Ectodermal cell (in vitro differentiated cells): ENCODE measurements at regions not wholly inside any gene's neighbourhood (a gene's known extent, or its start where the extent isn't known, plus 50 kb on each side); places are given as distances from the start of the nearest gene placed in this dataset.
"Not testable (repeated sequence)": the region's sequence is repeated elsewhere in the genome, so short reads cannot be mapped to it uniquely, and the experiment has no call there.

ENCODE experiments used
- H3K27ac ChIP-seq: 2 replicates; pipeline ENCODE4 v1.7.0; 2013; ENCODE audit warnings: mild to moderate bottlenecking, low read depth, low read length; ENCODE audit not compliant: insufficient read depth, poor library complexity, severe bottlenecking
- H3K27me3 ChIP-seq: 2 replicates; pipeline ENCODE4 v1.7.0; 2013; ENCODE audit warnings: mild to moderate bottlenecking, low read length; ENCODE audit not compliant: insufficient read depth, control insufficient read depth, poor library complexity, severe bottlenecking
- H3K36me3 ChIP-seq: one replicate; pipeline ENCODE4 v1.7.0; 2013; ENCODE audit warnings: low read length; ENCODE audit not compliant: control insufficient read depth, insufficient read depth
- H3K4me1 ChIP-seq: one replicate; pipeline ENCODE4 v1.7.0; 2013; ENCODE audit warnings: low read length; ENCODE audit not compliant: control insufficient read depth, insufficient read depth
- H3K4me3 ChIP-seq: 2 replicates; pipeline ENCODE4 v1.7.0; 2013; ENCODE audit warnings: low read depth, low read length, control low read depth; ENCODE audit not compliant: insufficient read depth
- H3K9me3 ChIP-seq: 2 replicates; pipeline ENCODE4 v1.7.0; 2013; ENCODE audit warnings: mild to moderate bottlenecking, low read length, moderate library complexity; ENCODE audit not compliant: control insufficient read depth
- WGBS, 2 experiments: methylation state at CpG; one replicate each; pipeline ENCODE4 v1.1.7; 2013; ENCODE audit warnings: missing lambda C conversion rate in 2 of 2; 5-methylcytosine and 5-hydroxymethylcytosine counted together

DNA sequence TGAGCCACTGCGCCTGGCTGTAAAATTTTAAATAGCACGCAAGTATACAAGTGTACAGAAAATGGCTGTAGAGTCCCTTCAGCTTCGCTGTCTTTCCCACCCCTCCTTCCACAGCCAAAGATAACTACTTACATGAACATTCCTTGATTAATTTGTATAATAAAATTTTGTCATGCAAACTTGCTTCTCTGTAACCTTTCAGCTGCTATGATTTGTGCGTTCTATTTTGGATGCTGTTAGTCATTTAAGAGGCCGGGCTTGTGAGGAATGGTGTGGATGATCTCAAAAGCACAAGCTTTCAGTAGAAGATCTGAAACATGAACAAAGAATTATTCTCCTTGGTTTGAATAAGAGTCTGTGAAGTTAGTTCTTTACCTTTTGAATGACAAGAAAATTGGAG, 115.0 kb upstream of the TLE1 start:
- Histone ChIP-seq H3K4me1 (no peaks in the 10 kb centered on the region), H3K27me3 (no peaks in the 10 kb centered on the region), H3K9me3 (no peaks in the 10 kb centered on the region), H3K36me3 (no peaks in the 10 kb centered on the region), H3K4me3 (no peak overlapping the region), H3K27ac (no peak overlapping the region)
- WGBS, 2 experiments, result 97% methylated on average over 5 of the region's 5 CpGs

- 94 to 96% methylated on average over 3 of the region's 3 CpGs for WGBS, 2 experiments
- peaks cover 11% of the 10 kb centered on the region for H3K4me1 ChIP-seq
- not testable (repeated sequence) for H3K27me3 ChIP-seq, H3K36me3 ChIP-seq, H3K4me3 ChIP-seq, H3K27ac ChIP-seq, H3K9me3 ChIP-seq
Observed at GRCh38 chr9:81811688-81812087, 116.5 kb upstream of the SPATA31D4 start.

- no peak overlapping the region for H3K4me3 ChIP-seq
- H3K27ac ChIP-seq, result no peak overlapping the region
- no peaks in the 10 kb centered on the region for H3K36me3 ChIP-seq
- H3K9me3 ChIP-seq, result no peaks in the 10 kb centered on the region
- no peaks in the 10 kb centered on the region for H3K27me3 ChIP-seq
- H3K4me1 ChIP-seq, result peaks cover 24% of the 10 kb centered on the region
Observed at GRCh38 chr9:81814401-81814793, 113.8 kb upstream of the SPATA31D4 start.

- Histone ChIP-seq H3K27me3 (no peaks in the 10 kb centered on the region), H3K36me3 (no peaks in the 10 kb centered on the region), H3K9me3 (no peaks in the 10 kb centered on the region), H3K4me1 (peaks cover 28% of the 10 kb centered on the region), H3K27ac (no peak overlapping the region), H3K4me3 (no peak overlapping the region)
- WGBS, 2 experiments, result 46 to 47% methylated on average over 2 to 3 of the region's 3 CpGs
Observed at GRCh38 chr9:81814794-81815464, 113.3 kb upstream of the SPATA31D4 start.

- Histone ChIP-seq H3K4me1 (peaks cover 37% of the 10 kb centered on the region), H3K4me3 (no peak overlapping the region), H3K36me3 (no peaks in the 10 kb centered on the region), H3K9me3 (no peaks in the 10 kb centered on the region), H3K27me3 (no peaks in the 10 kb centered on the region), H3K27ac (no peak overlapping the region)
- WGBS, 2 experiments, result 89 to 90% methylated on average over 3 of the region's 3 CpGs
Observed at GRCh38 chr9:81815781-81816180, 112.4 kb upstream of the SPATA31D4 start.

DNA sequence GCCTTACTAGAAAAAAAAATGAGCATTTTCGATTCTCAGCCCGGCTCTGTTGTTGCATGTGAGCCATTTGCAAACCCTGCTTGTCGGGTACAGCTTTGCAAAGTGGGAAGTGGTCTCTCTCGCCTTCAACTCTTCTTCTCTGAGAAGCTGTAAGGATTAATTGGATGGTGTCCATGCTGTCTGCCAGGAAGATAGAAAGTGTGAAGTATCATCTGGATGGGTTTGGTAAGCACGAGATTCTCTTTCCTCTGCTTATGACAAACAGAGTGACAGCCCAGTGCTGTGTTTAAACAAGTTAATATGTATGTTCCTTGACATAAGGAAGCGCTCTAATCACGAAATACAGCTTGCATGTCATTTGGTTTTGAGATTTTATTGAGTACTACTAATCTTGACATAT, 109.1 kb upstream of the SPATA31D4 start:
- H3K36me3 ChIP-seq, result no peaks in the 10 kb centered on the region
- WGBS, 2 experiments, result 89 to 90% methylated on average over 7 of the region's 7 CpGs
- no peak overlapping the region for H3K4me3 ChIP-seq
- peaks cover 49% of the 10 kb centered on the region for H3K4me1 ChIP-seq
- H3K27ac ChIP-seq, result no peak overlapping the region
- no peaks in the 10 kb centered on the region for H3K9me3 ChIP-seq
- no peaks in the 10 kb centered on the region for H3K27me3 ChIP-seq

- Histone ChIP-seq H3K4me3 (no peak overlapping the region), H3K27ac (peak overlapping the region; percentile 80), H3K36me3 (no peaks in the 10 kb centered on the region), H3K4me1 (peaks cover 42% of the 10 kb centered on the region), H3K27me3 (no peaks in the 10 kb centered on the region), H3K9me3 (no peaks in the 10 kb centered on the region)
- 20 to 25% methylated on average over 7 to 8 of the region's 8 CpGs for WGBS, 2 experiments
Observed at GRCh38 chr9:81819859-81820546, 108.2 kb upstream of the SPATA31D4 start.

GRCh38 chr9:81822301-81822865, 105.8 kb upstream of the SPATA31D4 start:
- 58 to 77% methylated on average over 6 of the region's 7 CpGs for WGBS, 2 experiments
- H3K4me1 ChIP-seq, result peaks cover 48% of the 10 kb centered on the region
- H3K27ac ChIP-seq, result no peak overlapping the region
- H3K9me3 ChIP-seq, result no peaks in the 10 kb centered on the region
- no peaks in the 10 kb centered on the region for H3K36me3 ChIP-seq
- no peak overlapping the region for H3K4me3 ChIP-seq
- H3K27me3 ChIP-seq, result no peaks in the 10 kb centered on the region

DNA sequence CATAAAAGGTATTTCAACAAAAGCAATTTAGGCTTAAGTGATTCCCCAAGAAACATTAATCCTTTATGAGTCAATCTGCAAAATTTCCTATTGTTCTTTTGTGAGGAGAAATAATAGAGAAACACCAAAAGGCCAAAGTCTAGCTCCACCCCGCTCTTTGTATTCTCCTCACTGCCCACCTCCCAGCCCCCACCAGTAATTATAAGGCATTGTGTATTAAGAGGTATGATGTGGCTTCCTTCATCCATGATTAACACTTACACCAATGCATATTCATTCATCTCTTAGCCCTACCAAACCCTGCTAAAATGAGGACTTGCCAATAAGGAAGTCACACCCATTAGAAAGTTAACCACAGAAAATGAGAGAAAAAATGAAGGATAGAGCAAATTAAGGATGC, 105.3 kb upstream of the SPATA31D4 start:
- peaks cover 48% of the 10 kb centered on the region for H3K4me1 ChIP-seq
- no peaks in the 10 kb centered on the region for H3K27me3 ChIP-seq
- H3K4me3 ChIP-seq, result no peak overlapping the region
- WGBS, 2 experiments, result no CpG with 5 or more reads among the region's 1 CpG
- no peak overlapping the region for H3K27ac ChIP-seq
- no peaks in the 10 kb centered on the region for H3K36me3 ChIP-seq
- H3K9me3 ChIP-seq, result no peaks in the 10 kb centered on the region

DNA sequence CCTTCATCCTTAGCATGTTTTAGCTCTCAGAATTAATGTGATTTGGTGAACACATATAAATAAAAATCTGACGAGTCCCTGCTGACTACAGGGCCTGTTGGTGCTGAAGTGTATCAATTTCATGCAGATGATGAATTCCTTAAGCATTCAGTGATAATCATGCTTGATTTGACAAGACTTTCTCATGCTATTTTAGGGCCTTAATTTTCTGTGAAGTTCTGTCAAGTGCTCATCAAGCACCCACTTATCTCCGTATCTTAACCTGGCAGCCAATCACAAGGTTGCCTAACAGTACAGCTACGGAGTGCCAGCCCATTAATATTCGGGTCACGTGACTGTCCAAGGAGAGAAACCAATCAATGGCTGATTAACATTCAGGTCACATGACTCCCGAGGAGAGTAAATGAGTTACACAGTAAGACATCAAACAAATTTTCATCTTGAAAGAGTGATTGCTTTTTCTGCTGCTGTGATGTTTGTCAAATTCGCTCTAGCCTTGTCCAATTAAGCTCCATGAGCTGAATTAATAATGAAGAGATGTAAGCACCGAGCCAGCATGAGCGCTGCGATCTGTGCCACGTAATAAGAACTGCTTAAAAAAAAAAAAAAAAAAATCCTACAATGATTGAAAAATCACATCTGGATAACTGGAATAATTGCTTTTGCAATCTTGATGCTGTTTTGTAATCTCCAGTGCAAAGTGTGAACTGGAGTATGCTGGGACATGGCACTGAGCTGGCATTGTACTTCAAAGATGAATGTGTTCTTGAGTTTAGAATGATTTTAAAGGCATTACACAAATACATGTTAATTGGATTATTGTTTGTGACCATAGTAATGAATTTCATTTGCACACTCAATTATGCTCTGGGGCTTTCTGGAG, 104.3 kb upstream of the SPATA31D4 start:
- Histone ChIP-seq H3K27me3 (no peaks in the 10 kb centered on the region), H3K27ac (no peak overlapping the region), H3K9me3 (no peaks in the 10 kb centered on the region), H3K36me3 (no peaks in the 10 kb centered on the region), H3K4me3 (no peak overlapping the region), H3K4me1 (peaks cover 44% of the 10 kb centered on the region)
- 91 to 95% methylated on average over 11 of the region's 11 CpGs for WGBS, 2 experiments
